HL-60 (cell line): ENCODE measurements at regions not wholly inside any gene's neighbourhood (a gene's known extent, or its start where the extent isn't known, plus 50 kb on each side); places are given as distances from the start of the nearest gene placed in this dataset.

Experiments used
- DNase-seq, 2 experiments: peaks; one replicate each; pipeline ENCODE4 v3.0.0-alpha.2; 2010 to 2020; ENCODE audit warnings: low read depth in 1 of 2, low spot score in 1 of 2
- H3K27ac ChIP-seq: fragments of 250-450 bp; sonication (Bioruptor Pico); replicated peaks from 2 replicates; pipeline ENCODE4 v1.5.1; 2020; ENCODE audit warnings: mild to moderate bottlenecking, moderate library complexity
- H3K27me3 ChIP-seq: fragments of 250-450 bp; sonication (Bioruptor Pico); 2 replicates; pipeline ENCODE4 v1.5.1; 2021; ENCODE audit warnings: mild to moderate bottlenecking, moderate library complexity; ENCODE audit not compliant: insufficient read depth, poor library complexity, severe bottlenecking
- H3K4me3 ChIP-seq: replicated peaks from 2 replicates; pipeline ENCODE4 v1.5.1; 2011; ENCODE audit warnings: mild to moderate bottlenecking, control low read depth, low read length; ENCODE audit not compliant: insufficient read depth
- GABPA ChIP-seq: IDR thresholded peaks from 2 replicates; pipeline ENCODE4 v1.6.1; 2012; ENCODE audit warnings: low read depth
- POLR2AphosphoS5 ChIP-seq: IDR thresholded peaks from 2 replicates; pipeline ENCODE4 v1.6.1; 2012; ENCODE audit warnings: low read depth
- SPI1 ChIP-seq: IDR thresholded peaks from 2 replicates; pipeline ENCODE4 v1.6.1; 2012; ENCODE audit warnings: low read depth, mild to moderate bottlenecking, borderline replicate concordance
- TF ChIP-seq, protein P1 (sequence below): IDR thresholded peaks from one replicate; pipeline ENCODE4 v1.5.1; 2011; ENCODE audit warnings: low read length, control low read depth, inconsistent platforms; ENCODE audit not compliant: insufficient read depth
- TF ChIP-seq, protein P2 (sequence below): IDR thresholded peaks from 2 replicates; pipeline ENCODE4 v1.6.1; 2012; ENCODE audit warnings: low read depth; ENCODE audit not compliant: insufficient replicate concordance

DNA sequence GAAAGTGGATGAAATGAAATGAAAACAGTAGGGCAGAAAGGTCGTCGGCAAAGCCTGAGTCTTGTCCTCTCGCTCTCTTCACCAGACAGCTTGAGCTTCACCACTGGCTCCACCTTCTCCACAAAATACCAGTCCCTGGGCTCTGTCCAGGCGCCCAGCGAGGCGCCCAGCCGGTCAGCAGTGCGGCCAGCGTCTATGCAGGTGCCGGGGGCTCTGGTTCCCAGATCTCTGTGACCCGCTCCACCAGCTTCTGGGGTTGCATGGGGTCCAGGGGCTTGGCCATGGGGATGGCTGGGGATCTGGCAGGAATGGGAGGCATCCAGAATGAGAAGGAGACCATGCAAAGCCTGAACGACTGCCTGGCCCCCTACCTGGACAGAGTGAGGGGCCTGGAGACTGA lies 600.5 kb upstream of the ZP4 start:
- no peak for DNase-seq
- H3K27me3 ChIP-seq, result no peaks in the 10 kb centered on the region
- no peak overlapping the region for H3K27ac ChIP-seq
- TF ChIP-seq, protein P1, sequence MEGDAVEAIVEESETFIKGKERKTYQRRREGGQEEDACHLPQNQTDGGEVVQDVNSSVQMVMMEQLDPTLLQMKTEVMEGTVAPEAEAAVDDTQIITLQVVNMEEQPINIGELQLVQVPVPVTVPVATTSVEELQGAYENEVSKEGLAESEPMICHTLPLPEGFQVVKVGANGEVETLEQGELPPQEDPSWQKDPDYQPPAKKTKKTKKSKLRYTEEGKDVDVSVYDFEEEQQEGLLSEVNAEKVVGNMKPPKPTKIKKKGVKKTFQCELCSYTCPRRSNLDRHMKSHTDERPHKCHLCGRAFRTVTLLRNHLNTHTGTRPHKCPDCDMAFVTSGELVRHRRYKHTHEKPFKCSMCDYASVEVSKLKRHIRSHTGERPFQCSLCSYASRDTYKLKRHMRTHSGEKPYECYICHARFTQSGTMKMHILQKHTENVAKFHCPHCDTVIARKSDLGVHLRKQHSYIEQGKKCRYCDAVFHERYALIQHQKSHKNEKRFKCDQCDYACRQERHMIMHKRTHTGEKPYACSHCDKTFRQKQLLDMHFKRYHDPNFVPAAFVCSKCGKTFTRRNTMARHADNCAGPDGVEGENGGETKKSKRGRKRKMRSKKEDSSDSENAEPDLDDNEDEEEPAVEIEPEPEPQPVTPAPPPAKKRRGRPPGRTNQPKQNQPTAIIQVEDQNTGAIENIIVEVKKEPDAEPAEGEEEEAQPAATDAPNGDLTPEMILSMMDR, result no peak
- TF ChIP-seq, protein P2, sequence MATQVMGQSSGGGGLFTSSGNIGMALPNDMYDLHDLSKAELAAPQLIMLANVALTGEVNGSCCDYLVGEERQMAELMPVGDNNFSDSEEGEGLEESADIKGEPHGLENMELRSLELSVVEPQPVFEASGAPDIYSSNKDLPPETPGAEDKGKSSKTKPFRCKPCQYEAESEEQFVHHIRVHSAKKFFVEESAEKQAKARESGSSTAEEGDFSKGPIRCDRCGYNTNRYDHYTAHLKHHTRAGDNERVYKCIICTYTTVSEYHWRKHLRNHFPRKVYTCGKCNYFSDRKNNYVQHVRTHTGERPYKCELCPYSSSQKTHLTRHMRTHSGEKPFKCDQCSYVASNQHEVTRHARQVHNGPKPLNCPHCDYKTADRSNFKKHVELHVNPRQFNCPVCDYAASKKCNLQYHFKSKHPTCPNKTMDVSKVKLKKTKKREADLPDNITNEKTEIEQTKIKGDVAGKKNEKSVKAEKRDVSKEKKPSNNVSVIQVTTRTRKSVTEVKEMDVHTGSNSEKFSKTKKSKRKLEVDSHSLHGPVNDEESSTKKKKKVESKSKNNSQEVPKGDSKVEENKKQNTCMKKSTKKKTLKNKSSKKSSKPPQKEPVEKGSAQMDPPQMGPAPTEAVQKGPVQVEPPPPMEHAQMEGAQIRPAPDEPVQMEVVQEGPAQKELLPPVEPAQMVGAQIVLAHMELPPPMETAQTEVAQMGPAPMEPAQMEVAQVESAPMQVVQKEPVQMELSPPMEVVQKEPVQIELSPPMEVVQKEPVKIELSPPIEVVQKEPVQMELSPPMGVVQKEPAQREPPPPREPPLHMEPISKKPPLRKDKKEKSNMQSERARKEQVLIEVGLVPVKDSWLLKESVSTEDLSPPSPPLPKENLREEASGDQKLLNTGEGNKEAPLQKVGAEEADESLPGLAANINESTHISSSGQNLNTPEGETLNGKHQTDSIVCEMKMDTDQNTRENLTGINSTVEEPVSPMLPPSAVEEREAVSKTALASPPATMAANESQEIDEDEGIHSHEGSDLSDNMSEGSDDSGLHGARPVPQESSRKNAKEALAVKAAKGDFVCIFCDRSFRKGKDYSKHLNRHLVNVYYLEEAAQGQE, result no peak
- TF ChIP-seq GABPA (no peak), SPI1 (no peak), POLR2AphosphoS5 (no peak)
- H3K4me3 ChIP-seq, result no peak overlapping the region

DNA sequence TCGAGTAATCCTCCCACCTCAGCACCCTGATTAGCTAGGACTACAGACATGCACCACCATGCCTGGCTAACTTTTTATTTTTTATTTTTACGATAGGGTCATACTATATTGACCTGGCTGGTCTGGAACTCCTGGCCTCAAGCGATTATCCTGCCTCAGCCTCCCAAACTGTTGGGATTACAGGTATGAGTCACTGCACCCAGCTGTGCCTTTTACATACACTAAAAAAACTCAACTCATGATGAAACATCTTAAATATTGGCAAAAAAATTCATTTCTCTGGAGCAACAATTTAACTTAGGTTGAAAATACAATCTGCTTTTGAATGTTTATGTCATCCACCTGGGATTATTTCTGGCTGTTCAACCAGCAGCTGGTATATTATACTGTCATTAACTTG lies 598.3 kb upstream of the ZP4 start:
- TF ChIP-seq POLR2AphosphoS5 (no peak), GABPA (no peak), SPI1 (no peak)
- TF ChIP-seq, protein P2, result no peak
- Histone ChIP-seq H3K4me3 (no peak overlapping the region), H3K27me3 (no peaks in the 10 kb centered on the region), H3K27ac (no peak overlapping the region)
- DNase-seq, result no peak

DNA sequence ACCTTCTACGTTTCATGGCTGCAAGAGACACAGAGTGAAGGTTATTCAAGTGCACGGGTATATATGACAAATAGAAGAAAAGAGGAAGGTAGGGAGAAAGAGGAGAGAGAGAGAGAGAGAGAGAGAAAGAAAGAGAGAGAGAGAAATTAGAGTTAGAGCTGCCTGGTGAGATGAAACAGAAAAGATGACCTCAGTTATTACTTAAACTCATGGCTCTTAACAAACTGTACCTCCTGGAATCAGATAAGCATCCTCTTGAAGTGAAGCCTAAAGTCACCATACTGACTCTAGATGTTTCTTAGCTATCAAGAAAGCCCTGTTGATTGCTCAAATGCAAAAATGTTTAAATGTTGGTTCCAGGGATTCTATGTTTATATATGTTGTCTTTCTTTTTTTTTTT lies 597.7 kb upstream of the ZP4 start:
- Histone ChIP-seq H3K27ac (no peak overlapping the region), H3K27me3 (no peaks in the 10 kb centered on the region), H3K4me3 (no peak overlapping the region)
- no peak for DNase-seq
- TF ChIP-seq POLR2AphosphoS5 (no peak), GABPA (no peak), SPI1 (no peak)
- TF ChIP-seq, protein P2, result no peak
- TF ChIP-seq, protein P1, result no peak

DNA sequence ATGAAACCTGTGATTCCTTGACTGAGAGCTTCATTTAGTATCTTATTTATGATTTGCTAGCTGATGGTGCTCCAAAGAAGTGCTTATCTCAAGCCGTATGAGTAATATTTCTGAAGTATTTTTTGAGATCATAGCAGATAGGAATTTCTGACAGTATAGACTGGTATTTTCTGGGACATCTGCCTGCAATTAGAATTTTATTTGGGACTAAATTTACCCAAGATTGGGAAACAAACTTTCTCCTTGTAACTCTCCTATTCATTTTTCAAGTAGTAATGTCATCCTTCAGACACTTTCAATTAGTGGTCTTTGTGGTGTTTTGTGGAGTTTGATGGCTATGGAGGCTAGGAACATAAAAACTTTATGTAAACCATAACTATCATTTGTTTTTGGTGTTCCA lies 597.2 kb upstream of the ZP4 start:
- Histone ChIP-seq H3K27ac (no peak overlapping the region), H3K4me3 (no peak overlapping the region), H3K27me3 (no peaks in the 10 kb centered on the region)
- DNase-seq, result no peak
- TF ChIP-seq SPI1 (no peak), POLR2AphosphoS5 (no peak), GABPA (no peak)
- TF ChIP-seq, protein P2, result no peak
- TF ChIP-seq, protein P1, result no peak
